GM19351 (cell line): ENCODE measurements at regions not wholly inside any gene's neighbourhood (a gene's known extent, or its start where the extent isn't known, plus 50 kb on each side); places are given as distances from the start of the nearest gene placed in this dataset.

ENCODE experiments used
- ATAC-seq: cut with Tn5 transposase; IDR thresholded peaks from one replicate; pipeline ENCODE4 v1.9.1; 2021; ENCODE audit warnings: mild to moderate bottlenecking, moderate library complexity; ENCODE audit not compliant: unreplicated experiment

DNA sequence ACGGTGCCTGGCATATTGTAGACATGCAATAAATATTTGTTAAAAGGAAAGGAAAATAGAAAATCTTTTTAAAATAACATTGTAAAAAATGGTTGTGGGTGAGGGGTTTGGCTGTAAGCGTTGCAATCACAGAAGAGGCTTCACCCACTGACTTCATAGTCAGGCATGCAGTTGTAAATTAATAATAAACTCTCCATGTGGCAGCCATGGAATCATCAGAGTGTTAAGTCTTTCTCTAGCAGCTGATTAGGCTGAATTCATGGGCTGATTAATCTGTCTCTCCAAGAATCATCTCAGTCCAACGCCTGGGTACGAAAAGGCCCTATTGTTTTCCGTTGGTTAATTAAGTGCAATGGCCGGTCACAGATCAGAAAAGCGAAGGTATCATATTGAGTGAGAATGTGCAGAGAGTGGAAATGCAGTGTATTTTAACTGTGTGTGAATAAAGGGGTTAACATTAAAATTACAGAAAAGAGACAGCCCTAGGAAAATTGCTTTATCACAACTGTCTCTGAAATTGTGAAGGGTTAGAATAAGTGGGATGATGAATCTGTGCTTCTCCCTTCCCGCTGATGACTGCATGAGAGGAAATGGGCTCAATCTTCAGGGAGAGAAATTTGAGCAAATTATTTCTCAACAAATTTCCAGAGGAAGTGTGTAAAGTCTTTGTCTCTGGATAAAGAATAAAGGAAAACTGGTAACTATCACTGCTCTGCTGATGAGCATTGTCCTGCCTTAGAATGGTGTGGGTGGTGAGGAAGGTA is 269.0 kb downstream of the FAM76B start:
- ATAC-seq = no peak

DNA sequence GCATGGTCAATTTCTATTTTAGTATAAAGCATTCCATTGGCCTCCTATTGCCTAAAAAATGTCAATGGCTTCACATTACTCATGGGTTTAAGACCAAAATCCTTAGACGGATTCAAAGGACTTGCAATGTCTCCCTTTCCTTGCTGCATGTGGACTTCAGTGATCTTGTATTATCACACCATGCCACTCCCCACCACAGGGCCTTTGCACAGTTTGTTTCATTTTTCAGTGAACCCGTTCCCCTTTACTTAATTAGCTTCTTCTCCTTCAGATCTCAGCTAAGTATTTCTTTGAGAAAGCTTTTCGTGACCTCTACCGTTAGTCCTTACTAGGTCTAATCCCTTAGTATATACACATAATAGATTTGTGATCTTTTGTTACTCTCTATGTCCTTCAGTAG is 269.7 kb downstream of the FAM76B start:
- no peak for ATAC-seq

DNA sequence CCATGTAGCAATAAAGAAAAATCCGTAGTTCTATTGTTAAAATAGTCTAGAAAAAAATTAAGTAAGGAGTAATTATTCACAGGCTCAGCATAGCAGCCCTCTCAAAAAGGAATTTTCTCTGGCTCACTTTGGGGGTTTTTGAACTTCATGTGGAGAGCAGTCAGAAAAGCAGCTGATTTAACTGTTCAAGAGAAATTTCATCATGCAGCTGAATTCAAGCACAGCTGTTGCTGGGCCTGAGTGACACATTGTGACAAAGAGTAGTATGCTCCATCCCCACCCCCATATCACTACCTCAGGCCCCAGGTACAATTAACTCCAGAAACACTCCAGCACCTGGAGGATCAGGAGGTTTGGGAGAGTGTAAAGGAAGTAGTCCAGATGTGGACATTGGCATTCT is 272.1 kb downstream of the FAM76B start:
- ATAC-seq = no peak

DNA sequence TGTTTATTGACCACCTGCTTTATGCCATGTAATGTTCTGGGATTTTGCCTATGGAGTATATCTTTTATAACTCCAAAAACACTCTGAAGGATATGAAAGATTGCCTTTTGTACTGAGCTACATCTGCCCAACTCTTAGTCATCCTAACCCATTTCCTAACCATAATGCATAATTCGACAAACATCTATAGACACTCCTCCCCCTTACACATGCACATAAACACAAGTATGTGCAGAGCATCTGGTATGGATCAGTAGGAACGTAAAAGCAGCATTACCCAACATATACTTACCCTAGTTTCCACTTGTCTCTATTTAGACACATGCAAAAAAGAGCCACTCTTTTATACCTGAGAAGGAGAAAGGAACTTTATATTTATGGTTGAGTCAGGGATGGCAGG is 272.8 kb downstream of the FAM76B start:
- no peak for ATAC-seq

DNA sequence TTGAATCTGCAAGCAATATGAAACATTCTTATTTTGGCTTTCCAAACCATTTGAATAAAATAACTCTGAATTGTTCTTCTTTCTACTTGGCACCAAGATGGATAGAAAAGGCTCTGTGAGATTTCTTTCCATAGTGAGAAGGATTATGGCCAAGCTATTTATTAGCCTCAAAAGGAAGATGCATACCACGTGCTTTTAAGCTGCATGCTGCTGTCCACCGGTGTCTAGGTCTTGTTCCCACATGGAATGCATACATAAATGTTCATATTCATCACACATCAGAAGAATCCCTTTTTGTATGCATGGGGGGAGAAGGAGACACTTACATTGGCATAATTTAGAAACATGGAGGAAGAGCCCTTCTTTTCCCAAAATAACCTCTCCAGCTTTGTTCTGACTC is 273.4 kb downstream of the FAM76B start:
- no peak for ATAC-seq

DNA sequence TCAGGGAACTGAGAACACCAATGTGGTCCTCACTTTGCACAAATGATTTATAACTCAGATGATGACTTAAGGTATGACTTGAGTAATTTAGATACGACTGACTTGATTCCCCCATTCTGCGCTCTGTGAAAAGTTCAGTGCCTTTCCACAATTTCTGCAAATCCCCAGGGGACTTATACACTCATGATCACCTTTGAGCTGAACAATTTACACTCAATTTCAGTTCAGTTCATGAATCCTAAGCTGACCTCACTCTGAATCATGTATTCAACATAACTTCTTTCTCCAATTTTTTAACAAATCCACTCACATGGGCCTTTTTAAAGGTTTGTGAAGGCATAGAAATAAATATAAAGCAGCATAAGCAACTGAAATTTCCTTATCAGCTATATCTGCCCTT is 274.2 kb downstream of the FAM76B start:
- ATAC-seq = no peak

DNA sequence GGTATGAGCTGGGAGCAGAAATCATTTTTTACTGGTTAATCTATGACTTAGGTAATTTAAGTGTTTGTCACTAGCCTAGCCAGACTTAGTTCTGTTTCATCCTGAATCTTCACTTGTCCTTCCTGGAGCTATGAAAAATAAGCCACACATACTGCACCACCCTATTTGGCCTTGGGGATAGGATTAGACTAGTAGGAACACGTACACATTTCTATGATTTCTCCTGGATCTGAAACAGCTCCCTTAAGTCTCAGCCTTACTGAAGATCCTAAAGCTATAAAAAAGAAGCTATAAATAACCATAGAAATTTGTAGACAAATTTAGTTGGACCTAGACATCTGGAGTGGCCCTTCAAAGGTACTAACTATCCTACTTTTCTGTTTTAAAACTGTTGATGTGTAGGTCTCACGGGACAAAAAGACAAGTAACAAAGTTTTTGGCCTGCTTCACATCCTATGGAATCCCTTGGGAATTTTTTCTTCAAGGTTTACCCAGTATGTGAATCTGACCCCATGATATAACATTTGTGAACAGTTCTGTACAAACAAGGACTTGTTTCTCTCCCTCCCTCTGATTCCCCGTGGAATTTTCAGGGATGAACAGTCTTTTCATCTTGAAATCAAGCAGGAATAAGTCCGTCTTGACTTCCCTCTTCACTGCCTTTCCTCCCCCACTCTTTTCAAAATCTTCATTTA is 275.0 kb downstream of the FAM76B start:
- no peak for ATAC-seq

DNA sequence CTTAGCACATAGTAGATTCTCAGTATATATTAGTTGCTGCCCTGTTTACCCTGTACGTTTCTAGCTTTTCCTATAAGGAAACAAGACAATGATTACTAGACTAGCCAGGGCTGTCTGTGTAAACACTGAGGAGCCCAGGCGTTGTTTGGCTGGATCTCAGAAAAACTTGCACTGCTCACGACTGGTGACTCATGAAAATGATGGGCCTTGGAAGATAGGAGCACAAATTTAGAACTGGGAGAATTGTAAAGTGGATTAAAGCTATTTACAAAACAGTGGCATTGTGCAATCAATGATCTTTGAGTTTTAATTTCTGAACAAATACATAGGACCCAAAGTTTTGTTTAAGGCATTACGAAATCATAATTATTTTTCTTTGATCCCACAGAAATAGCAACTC is 276.9 kb downstream of the FAM76B start:
- ATAC-seq = no peak

DNA sequence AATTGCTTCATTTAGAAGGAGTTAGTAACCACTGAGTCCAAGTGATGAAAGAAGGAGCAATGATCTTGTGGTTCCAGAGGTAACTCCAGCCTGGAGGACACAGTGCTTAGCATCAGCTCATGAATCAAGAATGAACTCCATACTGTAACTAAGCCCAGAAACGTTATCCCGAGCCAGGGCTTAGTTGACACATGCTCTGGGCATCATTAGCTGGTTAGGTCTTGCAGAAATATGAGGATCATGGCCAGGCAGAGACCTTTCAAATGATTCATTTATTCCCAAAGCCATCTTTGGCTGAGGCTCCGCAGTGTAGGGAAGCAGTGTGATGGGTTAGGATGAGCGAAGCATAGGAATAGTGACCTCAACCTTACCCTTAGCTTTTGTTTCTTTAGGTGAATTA is 277.4 kb downstream of the FAM76B start:
- ATAC-seq = no peak

DNA sequence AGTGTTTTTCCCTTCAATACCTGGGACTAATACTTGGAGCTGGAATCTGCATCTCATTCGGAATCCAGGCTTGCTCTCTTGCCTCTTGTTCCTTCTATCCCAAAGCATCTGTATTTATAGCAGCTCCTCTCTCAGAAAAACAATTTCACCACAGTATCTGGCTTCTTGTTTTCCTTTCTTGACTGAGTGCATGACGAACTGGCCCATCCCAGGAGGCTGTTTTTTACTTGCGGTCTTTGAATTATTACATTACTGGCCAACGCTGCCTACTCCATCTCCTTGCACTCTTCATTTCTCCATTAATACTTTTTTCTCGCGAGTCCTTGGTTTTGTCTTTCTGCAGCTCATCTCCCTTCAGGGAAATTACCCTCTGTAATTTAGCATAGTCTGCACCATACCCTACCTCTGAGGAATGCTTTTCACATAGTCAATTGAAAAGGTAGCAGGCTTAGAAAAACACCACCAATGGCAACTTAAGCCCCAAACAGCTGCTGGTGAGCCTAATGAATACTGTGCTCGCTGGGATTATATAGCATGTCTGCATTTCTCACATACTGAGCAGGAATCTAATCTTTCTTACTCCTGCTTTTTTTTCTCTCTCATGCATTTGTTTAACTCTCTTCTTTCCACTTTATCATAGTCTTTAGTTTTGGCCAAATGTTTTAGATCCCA is 277.4 kb upstream of the SESN3 start:
- no peak for ATAC-seq

DNA sequence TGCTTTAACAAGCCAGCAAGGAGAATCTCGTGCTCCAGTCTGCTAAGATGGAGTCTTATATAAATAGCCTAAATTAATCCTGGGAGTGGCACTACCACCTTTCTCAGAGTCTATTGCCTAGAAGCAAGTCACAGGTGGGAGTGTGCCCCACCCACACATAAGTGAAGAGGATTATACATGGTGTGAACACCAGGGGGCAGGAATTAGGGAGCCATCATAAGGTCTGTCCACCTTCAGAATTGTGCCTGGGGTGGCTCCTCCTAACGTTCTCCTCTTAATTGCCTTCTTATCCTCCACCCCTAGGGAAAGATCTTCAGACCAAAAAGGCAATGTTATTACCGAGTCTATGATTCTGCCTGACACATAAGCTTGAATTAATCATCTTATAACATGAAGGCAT is 276.8 kb upstream of the SESN3 start:
- ATAC-seq = no peak

DNA sequence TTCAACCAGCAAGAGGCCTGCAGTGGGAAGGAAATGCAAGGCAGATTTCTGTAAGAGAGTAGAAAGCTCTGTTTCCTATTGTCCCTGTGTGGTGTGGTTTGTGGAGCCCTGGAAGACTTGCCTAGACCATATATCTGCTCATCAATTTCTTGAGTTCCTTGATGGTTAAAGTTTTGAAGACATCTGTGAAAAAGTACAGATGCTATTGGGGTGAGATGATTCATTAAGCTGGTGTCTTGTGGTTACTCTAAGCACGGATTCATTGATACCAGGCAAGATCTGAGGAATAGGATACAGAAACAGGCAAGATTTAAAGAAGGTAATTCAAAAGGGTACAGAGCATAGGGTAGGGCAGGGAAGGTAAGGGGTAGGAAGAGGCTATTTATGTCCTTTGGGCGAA is 275.8 kb upstream of the SESN3 start:
- ATAC-seq = no peak

DNA sequence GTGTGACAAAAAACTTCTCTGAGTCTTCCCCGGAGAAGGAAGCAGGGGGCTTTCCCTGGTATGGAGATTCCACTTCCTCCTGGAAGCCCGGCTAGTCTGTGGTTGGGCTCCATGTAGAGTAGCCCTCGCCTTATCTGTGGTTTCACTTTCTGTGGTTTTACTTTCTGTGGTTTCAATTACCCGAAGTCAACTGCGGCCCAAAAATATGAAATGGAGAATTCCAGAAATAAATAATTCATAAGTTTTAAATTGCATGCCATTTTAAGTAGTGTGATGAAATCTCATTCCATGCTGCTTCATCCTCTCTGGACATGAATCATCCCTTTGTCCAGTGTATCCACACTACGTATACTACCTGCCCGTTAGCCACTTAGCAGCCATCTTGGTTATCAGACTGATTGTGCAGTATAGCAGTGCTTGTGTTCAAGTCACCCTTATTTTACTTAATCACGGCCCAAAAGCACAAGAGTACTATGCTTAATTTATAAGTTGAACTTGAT is 275.0 kb upstream of the SESN3 start:
- no peak for ATAC-seq

DNA sequence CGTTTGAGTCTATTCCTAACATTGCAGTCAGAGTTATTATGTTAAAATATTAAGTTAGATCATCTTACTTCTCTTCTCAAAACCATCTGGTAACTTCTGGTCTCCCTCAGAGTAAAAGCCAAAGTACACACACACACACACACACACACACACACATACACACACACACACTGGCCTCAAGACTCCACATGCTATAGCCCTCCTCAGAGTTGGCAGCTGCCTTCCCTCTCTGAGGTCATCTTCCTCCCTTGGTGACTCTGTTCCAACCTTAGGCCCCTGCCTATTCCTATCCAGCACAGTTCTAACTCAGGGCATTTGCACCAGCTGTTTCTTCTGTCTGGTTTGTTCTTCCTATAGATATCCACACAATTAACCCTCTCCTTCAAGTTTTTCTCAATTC is 272.0 kb upstream of the SESN3 start:
- no peak for ATAC-seq

DNA sequence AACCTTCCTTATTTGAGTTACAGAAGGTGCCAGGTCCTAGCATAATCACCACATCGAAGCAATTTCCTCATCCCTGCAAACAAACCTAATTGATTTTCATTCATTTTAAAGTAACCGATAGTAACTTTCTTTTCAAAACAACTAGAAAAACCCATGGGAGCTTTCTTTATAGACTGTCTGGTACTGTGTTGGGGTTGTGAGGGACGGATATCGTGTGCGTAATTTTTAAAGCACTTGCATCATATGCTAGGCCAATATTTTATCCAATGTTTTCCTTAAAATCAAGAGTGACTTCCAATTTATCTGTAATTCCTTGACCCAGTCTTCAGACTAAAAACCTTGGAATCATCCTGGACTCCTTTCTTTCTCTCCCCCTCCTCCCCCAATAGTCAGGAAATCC is 271.5 kb upstream of the SESN3 start:
- no peak for ATAC-seq

DNA sequence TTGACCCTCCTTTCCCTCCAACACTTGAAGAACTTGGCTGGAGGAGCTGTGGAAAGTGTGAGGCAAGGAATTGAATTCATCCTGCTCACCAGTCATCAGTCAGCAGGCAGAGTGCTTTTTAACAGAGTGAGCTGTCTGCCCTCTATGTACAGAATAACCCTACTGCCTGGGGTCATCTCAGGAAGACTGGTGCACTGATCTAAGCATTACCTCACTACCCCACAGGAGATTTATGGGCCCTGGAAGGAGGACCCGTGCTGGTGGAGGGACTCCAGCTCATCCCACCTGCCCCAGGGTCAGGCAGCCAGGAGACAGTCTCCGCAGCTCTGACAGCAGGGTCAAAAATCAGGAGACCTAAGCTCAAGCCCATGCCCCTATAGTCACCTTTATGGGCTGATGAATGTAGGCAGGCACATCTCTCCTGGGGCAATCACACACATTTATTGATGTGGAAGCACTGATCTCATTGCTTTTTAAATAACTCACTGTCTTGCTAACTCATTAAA is 270.8 kb upstream of the SESN3 start:
- no peak for ATAC-seq

DNA sequence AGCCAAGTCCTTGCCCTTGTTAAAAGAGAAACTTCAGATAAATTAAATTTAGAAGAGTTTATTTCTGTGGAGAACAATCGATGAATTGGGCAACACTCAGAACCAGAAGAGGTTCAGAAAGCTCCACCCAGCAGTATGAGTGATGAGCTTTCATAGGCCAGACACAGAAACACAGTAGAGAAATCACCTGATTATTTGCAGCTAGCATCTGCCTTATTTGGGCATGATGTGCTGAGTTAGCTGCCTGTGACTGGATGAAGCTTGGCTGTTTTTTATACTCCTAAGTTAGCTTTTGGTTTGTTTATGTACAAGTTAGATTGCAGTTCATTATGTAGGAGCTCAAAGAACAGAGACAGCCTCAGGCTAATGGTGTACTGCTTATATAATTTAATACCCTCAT is 269.5 kb upstream of the SESN3 start:
- ATAC-seq = no peak

DNA sequence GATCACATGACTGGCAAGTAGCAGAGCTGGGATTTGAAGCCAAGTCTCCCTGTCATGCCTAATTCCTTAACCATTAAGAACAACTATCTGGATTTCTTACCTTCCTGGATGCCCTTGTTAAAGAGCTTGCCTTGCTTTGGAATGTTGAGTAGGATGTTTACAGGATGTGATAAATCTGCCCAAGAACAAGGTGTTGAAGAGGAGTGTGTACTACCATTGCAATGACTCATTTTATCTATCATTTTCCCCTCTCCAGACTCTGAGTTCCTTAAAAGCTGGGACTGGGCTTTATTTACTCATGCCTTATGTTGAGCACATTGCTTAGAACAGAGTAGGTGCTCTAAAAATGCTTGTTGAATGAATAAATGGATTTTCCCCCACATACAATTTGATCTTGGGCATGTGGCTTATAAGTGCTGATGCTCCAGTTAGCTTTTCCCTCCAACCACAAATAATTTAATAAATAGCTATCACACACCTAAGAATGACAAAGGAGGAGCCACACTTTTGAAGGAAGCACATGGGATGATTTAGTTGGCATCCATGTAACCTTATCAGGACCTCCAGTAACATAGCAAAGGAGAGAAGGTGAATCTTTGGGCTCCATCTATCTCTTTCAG is 268.6 kb upstream of the SESN3 start:
- ATAC-seq = no peak

DNA sequence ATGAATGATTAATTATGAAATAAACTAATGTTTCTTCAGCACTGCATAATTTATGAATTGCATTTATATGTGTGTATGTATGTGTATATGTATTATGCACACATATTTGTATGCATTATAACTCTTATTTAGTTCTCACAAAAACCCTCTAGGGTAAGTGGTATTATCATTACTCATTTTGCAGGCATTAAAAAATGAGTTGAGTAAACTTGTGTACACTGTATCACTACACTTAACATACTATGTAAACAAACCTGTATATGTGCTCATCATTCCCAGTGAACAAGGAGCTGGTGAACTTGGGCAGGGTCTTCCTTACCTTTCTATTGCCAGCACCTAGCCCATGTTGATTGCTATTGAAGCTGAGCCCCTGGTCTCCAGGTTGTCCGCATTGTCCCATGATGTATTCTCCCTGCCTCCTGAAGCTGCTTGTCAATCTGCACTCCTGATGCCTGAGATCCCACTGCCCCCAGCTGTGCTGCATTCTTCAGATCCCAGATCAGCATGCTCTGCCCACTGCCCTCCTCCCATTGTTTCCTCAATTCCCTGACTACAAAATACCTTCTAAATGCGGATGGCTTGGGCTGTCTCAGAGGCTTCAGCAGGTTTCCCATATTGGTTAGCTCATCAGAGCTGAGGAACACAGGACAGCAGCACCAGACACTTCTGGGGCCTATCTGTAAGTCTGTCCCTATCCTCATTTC is 267.9 kb upstream of the SESN3 start:
- ATAC-seq = no peak

DNA sequence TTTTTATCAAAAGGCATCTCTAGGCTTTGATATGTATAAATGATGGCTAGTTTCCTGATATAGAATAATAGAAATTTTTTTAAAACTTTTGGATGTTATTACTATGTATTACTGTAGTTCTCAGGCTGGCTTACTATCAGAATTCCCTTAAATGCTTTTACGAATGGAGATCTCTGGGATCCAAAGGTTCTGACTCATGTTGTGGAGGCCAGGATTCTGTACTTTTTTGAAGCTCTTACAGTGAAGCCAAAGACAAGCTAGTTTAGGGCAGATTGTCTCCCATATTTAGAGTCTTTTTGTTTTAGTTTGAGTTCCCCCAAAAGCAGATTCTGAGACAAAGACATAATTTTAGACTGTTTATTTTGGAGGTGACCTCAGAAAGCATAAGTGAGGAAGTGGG is 265.9 kb upstream of the SESN3 start:
- no peak for ATAC-seq

DNA sequence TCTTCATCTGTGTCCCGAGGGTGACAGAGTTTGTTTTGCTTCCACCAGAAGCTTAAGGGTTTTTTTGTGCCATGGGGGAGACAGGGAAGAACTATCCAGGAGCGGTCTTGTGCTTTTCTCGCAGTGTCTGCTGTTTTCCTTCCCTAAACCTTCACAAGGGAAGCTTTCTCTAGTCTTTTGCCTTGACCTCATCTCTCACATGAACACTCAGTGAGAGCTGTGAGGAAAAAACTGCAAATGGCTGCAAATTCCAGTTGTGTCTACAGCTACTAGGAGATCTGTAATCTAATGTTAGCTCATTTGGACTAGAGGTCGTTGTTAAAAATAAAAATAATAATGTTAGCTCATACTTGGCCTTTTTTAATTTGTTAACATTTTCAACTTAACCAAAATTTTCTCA is 264.7 kb upstream of the SESN3 start:
- ATAC-seq = no peak
